SIG-M5 treated with dmso at 0.1 percent for 504 hours (cell line): ENCODE measurements at regions not wholly inside any gene's neighbourhood (a gene's known extent, or its start where the extent isn't known, plus 50 kb on each side); places are given as distances from the start of the nearest gene placed in this dataset.
"Not testable (repeated sequence)": the region's sequence is repeated elsewhere in the genome, so short reads cannot be mapped to it uniquely, and the experiment has no call there.

Experiments
- DNase-seq: peaks from one replicate; lab custom pipeline; 2025; ENCODE audit not compliant: unreplicated experiment; lab: John Stamatoyannopoulos, UW

DNA sequence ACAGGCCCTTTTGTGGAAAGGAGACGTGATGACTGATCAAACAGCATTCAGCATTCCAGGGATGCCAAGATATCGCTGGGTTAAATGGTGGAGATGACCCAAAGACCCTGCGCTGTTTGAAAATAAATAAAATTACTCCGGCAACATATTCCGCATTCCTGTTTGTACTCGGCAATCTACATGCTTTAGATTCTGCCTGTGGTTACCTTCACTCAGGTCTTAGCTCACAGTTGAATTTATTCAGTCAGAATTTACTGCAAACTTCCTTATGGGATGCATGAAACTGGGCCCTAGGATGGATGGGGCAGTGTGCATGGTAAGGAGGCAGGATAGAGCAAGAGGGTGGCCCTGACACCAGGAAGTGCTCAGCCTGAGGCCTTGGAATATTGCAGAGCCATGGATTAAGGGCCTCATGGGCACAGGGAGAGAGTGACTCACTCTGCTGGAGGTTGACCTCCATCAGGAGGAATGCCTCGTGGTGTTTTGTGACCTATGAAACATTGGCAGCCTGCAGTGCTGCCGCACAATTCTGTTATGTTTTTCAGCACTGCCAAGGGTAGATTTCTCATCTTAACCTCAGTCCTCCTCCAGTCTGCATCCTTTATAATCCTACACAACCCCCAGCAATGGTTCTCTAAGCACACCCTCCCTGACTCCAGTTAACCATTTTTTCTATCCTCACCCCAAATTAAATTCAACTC is 321.4 kb downstream of the IRS1 start:
- DNase-seq: no peak

DNA sequence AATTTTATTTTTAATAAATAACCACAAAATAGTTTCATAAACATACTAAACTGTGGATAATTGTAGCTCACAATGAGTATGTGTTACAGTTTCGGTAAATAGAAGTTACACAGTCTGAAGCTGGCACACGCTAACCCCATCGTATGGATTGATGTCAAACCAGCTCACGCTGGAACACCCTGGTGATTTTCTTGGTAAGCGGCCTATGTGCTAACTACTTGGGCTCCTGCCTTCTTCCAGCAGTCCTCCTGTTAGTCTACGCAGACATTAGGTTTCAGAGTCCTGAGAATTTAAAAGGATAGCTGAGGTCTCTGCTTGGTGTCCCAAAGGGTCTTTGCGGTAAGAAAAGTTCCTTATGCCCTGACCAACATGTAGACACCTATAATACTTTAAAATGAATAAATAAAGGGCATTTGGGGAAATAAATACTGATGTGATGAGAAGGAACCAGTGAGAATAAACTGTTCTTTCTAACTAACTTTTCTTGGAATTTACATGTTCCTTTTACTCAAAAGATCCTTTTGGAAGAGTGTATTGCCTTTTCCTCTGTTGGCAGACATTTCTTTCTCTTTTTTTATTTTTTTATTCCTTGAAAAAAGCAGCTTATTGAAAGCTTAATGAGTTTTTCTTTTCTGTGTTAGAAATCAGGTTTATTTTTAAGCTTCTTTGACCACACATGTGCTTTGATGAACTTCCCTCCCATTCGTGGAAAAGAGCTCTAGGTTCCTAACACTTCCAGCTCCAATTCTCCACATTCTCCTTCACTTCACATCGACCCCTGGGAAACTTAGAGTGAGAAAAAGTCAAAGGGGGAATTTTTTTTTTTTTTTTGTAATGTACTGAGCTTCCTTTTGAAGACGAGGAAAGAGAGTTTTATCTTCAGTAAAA is 322.2 kb downstream of the IRS1 start:
- DNase-seq: no peak

DNA sequence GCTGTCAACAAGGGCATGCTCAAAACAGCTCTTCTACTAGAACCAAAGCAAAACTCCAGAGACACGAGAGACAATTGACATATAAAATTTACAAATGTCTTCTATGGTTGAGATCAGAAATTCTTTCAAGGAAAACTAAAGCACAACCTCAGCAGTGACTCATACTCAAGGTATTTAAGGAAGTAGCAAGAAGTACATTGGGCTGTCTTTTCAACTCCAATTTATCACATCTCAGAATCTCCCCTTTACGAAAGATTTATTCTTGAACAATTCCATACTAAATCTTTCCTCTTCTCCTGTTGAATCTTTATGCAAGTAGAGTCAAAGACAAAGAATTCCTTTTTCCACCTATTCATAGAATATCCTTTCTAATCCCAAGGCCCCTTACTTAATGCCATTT is 324.0 kb downstream of the IRS1 start:
- peak; percentile 28 for DNase-seq

DNA sequence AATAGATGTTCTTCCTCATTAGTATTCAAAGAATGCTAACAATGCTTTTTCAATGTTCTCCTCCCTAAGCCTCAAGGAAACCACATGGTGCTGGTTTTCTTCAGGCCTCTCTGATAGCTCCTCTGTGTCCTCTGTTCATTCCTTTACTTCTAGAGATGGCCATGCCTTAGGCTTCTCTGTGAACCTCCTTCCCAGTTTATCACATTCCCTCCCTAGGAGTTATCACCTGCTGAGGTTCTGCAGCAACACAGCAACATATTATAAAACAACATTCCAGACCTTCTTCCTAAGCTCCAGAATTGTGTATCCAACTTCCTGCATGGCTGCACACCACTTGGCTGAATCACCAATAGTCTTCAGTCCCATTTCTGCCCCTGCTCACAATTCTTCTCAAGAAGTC is 325.5 kb downstream of the IRS1 start:
- DNase-seq: no peak

DNA sequence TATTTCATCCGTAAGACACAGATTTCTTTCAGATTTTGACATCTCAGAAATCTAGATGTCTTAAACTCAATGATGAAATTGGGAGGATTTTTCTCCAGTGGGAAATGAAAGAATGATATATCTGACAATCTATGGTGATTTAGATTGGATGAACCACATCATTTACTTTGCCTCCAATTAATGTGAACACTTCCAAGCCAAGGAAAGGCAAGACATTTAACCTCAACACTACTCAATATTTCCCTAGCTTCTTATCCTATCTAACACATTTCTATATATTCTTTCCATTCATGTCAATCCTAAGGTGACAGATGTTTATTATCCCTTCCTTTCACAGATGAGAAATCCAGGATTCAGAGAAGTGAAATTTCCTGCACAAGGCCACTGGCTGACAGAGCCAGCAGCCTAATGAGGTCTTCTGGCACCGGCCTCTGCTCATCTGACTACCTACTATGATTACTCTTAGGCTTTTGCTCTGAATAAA is 327.6 kb downstream of the IRS1 start:
- no peak for DNase-seq

DNA sequence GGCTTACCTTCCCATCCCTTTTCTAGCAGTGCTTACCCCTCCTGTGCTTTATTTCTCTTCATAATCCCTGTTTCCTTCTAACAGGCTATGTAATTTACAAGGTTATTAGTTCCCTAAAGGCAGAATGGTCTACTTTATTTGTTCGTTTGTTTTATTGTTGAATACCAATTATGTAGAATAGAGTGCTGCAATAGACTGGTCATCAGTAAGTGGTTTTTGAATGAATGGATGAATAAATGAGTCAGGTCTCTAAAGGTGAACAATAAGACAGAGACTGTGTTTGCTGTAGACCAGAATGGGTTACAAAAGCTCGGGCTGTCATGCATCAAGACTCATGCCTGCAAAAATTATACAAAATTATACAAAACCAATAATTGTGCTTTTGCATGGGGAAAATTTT is 332.0 kb downstream of the IRS1 start:
- DNase-seq: no peak

DNA sequence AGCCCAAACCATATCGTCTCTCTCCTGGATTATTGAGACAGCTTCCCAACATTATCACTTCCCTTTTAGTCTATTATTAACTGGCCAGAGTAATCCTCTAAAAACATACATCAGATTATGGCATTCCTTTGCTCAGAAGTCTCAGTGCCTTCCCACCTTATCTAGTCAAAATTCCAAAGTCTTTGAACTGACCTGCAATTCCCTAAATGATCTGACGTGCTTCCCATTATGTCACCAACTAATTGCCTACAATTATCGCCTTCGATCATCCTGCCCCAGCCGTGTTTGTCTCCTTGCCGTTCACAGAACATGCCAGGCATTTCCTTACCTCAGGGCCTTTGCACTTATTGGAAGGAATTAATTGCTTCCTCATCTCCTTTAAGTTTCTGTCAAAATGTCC is 332.4 kb downstream of the IRS1 start:
- DNase-seq: no peak

DNA sequence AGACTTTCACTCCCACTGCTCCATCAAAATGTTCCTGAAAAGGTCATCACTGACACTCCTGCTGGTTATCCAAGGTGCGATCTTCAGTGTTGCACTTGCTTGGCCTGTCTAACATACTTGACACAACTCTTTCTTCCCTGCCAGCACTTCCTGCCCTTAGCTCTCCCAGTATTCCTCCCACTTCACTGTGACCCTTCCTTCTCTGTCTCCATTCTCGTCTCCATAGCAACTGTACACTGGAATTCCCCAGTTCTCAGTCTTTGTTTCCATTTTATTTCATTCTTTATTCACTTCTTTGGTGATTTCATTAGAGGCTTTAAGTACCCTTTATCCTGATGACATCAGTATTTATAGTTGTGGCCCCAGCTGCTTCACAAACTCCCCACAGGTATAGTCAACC is 333.0 kb downstream of the IRS1 start:
- no peak for DNase-seq

DNA sequence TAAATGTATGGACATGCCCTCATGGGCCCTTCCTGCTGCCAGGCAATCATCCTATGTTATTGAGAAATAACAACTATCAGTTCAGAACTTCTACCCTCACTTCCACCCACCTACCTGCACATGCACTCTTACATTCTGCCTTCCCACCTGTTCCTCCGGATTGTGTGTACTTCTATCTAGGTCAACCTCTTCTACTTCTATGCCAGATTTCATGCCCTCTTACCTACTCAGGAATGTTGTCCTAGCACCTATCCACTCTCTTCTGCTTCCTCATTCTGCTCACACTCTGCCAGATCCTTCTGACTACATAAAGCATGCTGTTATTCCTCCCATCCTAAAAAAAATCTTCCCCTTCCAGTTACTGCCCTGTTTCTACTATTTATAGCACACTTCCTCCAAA is 333.5 kb downstream of the IRS1 start:
- no peak for DNase-seq

DNA sequence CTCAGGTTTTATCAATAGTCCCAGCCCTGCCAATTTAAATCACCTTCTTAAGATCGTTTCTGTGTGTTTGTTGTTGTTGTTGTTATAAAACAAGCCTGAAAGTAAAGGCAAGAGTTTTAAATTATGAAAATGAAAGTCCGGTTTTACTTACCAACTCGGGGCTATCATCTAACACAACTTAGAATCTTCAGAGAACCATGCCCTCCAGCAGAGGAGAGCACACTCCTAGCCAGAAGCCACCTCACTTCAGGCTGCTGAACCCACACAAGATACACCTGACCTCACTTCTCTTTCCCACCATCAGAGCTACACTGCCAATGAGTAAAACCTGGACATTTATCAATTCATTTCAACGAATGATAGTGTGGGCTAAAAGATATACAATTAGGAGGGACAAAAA is 335.2 kb downstream of the IRS1 start:
- DNase-seq: no peak

DNA sequence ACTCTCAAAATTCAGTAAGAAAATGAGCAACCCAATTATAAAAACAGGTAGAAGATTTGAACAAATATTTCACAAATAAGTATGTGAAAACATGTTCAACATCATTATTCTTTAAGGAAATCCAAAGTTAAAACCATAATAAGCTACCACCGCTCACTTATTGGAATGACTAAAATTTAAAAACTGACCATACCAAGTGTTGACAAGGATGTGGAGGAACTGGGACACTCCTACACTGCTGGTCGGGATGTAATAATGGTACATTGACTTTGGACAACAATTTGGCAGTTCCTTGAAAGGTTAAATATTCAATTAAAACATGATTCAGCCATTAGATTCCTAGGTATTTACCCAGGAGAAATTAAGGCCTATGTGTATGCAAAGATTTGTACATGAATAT is 336.5 kb downstream of the IRS1 start:
- DNase-seq: no peak

DNA sequence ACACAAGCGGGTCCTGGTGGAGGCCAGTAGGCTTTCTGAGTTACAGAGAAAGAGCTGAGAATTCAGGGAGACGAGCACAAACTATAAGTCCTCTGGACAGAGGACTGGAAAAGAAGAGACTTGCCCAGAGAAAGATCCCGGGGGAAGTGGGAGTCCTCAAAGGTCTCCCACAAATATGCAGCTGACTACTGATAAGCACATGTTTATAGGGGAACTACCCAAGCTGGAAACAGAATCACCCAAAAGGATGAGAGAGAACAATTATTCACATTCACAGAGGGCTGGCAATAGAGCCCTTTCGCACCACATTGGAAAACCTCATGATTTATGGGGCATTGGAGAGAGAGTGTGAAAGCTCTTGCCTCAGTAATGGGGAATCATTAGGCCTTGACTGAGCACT is 337.6 kb downstream of the IRS1 start:
- DNase-seq: no peak

DNA sequence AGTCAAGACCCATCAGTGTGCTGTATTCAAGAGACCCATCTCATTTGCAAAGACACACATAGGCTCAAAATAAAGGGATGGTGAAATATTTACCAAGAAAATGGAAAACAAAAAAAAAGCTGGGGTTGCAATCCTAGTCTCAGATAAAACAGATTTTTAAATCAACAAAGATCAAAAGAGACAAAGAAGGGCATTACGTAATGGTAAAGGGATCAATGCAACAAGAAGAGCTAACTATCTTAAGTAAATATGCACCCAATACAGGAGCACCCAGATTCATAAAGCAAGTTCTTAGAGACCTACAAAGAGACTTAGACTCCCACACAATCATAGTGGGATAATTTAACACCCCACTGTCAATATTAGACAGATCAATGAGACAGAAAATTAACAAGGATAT is 343.5 kb downstream of the IRS1 start:
- DNase-seq: not testable (repeated sequence)

DNA sequence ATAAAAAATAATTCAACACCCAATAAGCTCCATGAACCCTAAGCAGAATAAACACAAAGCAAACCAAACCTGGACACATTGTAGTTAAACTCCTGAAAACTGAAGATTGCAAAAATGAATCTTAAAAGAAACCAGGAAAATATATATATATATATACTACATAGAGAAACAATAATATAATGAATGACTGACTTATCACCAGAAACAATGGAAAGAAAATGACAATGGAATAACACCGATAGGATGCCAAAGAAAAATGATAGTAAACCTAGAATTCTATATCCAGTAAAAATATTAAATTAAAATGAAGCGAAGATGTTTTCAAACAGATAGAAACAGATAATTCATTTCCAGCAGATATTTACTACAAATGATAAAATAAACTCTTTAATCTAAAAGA is 346.9 kb downstream of the IRS1 start:
- DNase-seq: no peak

DNA sequence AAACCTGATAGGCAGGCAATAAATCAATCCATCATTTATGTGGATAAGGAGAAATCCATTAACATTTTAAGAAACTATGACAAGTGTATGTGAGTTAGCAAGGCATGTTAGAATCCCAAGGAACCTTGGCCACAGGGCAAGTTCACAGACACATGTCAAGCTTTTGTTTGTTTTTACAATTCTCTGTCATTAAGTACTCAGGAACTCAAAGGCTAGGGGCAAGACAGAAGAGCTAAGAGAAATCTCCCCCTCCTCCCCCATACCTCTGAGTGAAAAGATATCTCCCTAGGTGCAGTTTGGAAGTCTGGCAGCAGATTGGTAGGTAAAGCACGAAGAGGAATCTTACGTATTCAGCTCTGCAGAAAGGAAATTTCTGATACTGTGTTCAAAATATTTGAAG is 348.1 kb downstream of the IRS1 start:
- no peak for DNase-seq

DNA sequence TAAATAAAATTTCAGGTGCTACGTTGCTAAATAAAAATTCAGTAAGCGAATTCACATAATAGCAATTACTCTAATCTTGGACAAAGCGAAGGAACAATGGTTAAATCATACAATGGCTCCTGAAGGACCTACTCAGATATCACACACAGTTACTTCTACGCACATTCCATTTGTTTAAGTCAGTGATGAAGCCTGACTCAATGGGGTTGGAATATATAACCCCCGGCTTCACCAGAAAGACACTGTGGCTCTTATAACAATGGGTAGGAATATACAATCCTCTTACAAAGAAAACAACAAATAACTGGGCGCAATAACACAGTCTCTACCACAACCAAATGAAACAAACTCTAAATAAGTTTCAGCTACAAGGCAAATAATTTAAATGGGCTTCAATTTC is 349.5 kb downstream of the IRS1 start:
- no peak for DNase-seq

DNA sequence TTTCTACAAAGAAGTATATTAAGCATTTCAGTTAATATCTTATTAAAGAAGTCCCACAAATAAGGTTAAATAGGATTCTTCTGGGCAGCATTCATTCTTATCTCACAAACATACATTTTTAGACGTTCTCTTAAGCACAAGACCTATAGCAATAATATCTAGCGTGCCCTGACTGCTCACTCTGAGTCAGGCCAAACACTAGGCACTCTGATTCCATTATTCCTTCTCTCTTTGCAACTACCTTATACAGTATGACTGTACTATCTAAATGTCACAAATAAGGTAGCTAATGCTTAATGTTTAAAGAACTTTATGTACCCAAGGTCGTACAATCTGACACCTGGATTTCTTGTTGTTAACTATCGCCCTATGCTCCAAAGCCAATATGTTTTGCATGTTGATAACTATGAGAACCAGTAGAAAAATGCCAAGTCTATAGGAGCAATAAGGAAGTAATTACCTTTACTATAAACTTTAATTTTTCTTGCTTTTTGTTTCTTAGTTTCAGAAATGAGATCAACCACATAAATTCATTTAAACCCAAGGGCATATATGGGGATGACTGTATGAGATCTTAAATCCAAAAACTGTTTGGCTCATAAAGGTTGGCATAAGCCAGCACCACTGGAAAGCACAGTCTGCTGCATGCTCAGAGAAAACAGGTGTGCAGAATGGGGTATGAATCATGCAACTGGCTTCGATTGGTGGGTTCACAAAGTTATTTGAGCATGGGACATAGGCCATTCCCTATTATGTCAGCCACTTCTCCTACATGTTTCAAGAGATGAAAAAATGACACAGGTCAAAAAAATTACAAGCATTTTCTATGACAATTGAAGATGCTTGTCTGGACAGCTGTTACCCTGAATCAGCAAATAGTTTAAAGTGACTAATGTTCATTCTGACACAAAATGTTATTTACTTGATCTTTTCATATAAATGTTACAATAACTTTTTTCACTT is 352.0 kb downstream of the IRS1 start:
- no peak for DNase-seq

DNA sequence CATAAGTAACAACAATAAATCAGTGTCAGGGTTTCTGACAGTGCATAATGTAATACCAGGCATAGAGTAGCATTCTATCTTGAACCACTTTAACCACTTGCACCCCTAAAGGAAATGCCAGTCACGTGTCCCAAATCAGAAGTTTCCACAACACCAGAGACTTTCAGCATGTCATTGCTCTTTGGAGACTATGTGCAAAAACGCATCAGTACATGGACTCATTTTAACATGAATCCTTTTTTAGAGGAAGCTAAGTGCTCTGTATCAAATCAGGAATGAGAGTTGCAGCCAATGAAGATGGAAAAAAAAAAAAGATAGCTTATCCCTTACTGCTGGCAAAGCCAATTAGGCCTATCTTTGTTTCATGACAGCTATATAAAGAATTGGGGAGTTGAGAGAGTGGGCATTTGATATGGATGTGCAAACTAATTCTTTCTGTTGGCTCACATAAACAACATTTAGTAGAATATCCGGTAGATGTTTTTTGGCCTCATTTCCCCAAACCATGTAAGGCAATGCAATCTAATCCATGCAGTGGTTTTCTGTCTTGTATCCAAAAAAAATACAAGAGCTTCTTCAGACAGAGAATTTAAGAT is 353.1 kb downstream of the IRS1 start:
- DNase-seq: no peak

DNA sequence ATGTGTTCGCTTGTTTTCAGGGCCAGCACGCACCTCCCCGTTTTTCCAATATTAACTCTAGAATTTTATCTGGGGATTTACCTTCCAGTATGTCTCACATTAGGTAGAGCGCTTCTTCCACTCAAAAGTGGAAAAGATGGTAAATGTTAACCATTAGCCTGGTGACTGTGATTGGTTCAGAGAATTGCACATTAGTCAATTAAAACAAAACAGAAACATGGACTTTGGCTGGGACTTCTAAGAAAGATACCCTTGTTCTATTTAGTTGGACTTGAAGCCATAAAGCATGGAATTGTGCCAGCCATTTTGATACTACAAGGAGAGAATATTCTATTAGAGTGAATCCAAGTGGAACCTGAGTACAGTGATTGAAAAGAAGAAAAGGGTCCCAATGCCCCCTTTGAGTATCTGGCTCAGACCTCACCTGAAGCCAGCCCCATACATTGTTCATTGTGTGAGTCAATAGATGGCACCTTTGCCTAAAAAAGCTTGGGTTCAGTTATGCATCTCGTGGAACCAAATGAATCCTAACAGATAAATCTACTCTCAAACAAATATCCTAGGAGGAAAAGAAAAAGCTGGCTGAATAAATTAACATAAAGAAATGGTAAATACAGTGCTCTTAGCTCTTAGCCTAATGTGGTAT is 354.3 kb downstream of the IRS1 start:
- no peak for DNase-seq

DNA sequence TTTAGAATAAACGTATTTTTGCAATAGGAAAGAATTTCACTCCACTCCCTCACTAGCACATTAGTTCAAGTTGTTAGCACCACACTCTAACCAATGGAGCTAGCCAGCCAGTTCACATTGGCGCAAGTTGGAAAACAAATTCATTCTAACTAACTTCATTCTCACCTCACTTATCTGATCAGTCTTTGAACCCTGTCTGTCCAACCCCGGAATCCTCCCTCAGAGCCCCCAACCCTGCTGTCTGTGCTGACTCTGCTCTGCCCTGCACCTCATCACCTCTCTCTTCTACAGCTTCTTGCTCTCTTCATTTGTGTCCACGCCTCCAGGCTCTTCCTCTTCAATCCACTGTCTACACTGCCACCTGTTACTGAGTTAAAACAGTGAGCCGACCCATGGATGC is 356.5 kb downstream of the IRS1 start:
- DNase-seq: no peak
